Bronchial epithelial cell (primary cell): ENCODE measurements at regions not wholly inside any gene's neighbourhood (a gene's known extent, or its start where the extent isn't known, plus 50 kb on each side); places are given as distances from the start of the nearest gene placed in this dataset.
A peak's percentile ranks its signal among the peaks of the same experiment; 100 is the strongest.

Experiments
- DNase-seq: peaks from one replicate; pipeline ENCODE4 v3.0.0-alpha.2; 2010; ENCODE audit warnings: low read depth
- FAIRE-seq: peaks from 2 replicates; lab custom pipeline; 2011; peaks lifted over from hg19 to GRCh38; lab: Jason Lieb, UNC
- H3K27me3 ChIP-seq: 2 replicates; pipeline ENCODE4 v1.5.1; 2011; ENCODE audit warnings: low read length; ENCODE audit not compliant: control insufficient read depth, insufficient read depth
- H3K36me3 ChIP-seq: 2 replicates; pipeline ENCODE4 v1.5.1; 2011; ENCODE audit warnings: low read length; ENCODE audit not compliant: control insufficient read depth, insufficient read depth
- H3K4me3 ChIP-seq: 2 replicates; pipeline ENCODE4 v1.5.1; 2011; ENCODE audit warnings: mild to moderate bottlenecking, low read depth, low read length, control low read depth
- CTCF ChIP-seq: IDR thresholded peaks from 2 replicates; pipeline ENCODE4 v1.5.1; 2011; ENCODE audit warnings: mild to moderate bottlenecking, moderate library complexity, low read length, control low read depth, inconsistent platforms; ENCODE audit not compliant: insufficient read depth, severe bottlenecking

- H3K27me3 ChIP-seq: no peaks in the 10 kb centered on the region
- DNase-seq (no peak), FAIRE-seq (no peak)
- no peak overlapping the region for H3K4me3 ChIP-seq
- TF ChIP-seq CTCF: no peak
- no peaks in the 10 kb centered on the region for H3K36me3 ChIP-seq
These were observed 428.7 kb upstream of the EPHA3 start for GRCh38 chr3:88678747-88679146.

GRCh38 chr3:88690287-88690686 is 417.1 kb upstream of the EPHA3 start:
- no peak for FAIRE-seq

GRCh38 chr3:88691081-88691480 is 416.3 kb upstream of the EPHA3 start:
- Histone ChIP-seq H3K27me3 (no peaks in the 10 kb centered on the region), H3K36me3 (no peaks in the 10 kb centered on the region), H3K4me3 (no peak overlapping the region)
- DNase-seq (no peak), FAIRE-seq (no peak)
- no peak for TF ChIP-seq CTCF

More at GRCh38 chr3:88690287-88690686, 417.1 kb upstream of the EPHA3 start:
- H3K27me3 ChIP-seq: no peaks in the 10 kb centered on the region
- no peak for DNase-seq
- no peak for TF ChIP-seq CTCF
- H3K36me3 ChIP-seq: no peaks in the 10 kb centered on the region
- no peak overlapping the region for H3K4me3 ChIP-seq

GRCh38 chr3:88703501-88704059 is 403.8 kb upstream of the EPHA3 start:
- DNase-seq (peak; percentile 4), FAIRE-seq (no peak)
- no peaks in the 10 kb centered on the region for H3K27me3 ChIP-seq
- H3K36me3 ChIP-seq: no peaks in the 10 kb centered on the region
- H3K4me3 ChIP-seq: no peak overlapping the region
- no peak for TF ChIP-seq CTCF

- no peak for DNase-seq
- TF ChIP-seq CTCF: no peak
- Histone ChIP-seq H3K27me3 (no peaks in the 10 kb centered on the region), H3K4me3 (no peak overlapping the region), H3K36me3 (no peaks in the 10 kb centered on the region)
- FAIRE-seq: no peak
These were observed 403.1 kb upstream of the EPHA3 start for GRCh38 chr3:88704338-88704737.

GRCh38 chr3:88707837-88708236 is 399.6 kb upstream of the EPHA3 start:
- H3K36me3 ChIP-seq: no peaks in the 10 kb centered on the region
- H3K27me3 ChIP-seq: no peaks in the 10 kb centered on the region
- DNase-seq (peak; percentile 59), FAIRE-seq (peak; percentile 23)
- no peak for TF ChIP-seq CTCF
- no peak overlapping the region for H3K4me3 ChIP-seq
